Neural progenitor cell (in vitro differentiated cells): ENCODE measurements at regions not wholly inside any gene's neighbourhood (a gene's known extent, or its start where the extent isn't known, plus 50 kb on each side); places are given as distances from the start of the nearest gene placed in this dataset.
A peak's percentile ranks its signal among the peaks of the same experiment; 100 is the strongest.

ENCODE experiments used
- DNase-seq: peaks from one replicate; pipeline ENCODE4 v3.0.0-alpha.2; 2016; ENCODE audit warnings: low spot score
- H2AFZ ChIP-seq: fragments of 200-600 bp; sonication (generic); replicated peaks from 2 replicates; pipeline ENCODE4 v1.6.1; 2016; ENCODE audit warnings: antibody characterized with exemption
- H3F3A ChIP-seq: fragments of 200-600 bp; sonication (generic); 2 replicates; pipeline ENCODE4 v1.6.1; 2016; ENCODE audit warnings: antibody characterized with exemption, low read depth
- H3K27ac ChIP-seq: fragments of 200-600 bp; sonication (generic); 2 replicates; pipeline ENCODE4 v1.5.1; 2016; ENCODE audit warnings: mild to moderate bottlenecking
- H3K27me3 ChIP-seq: fragments of 200-600 bp; sonication (generic); 2 replicates; pipeline ENCODE4 v1.6.1; 2016; ENCODE audit warnings: mild to moderate bottlenecking, moderate library complexity
- H3K36me3 ChIP-seq: fragments of 200-600 bp; sonication (generic); 2 replicates; pipeline ENCODE4 v1.5.1; 2016
- H3K4me1 ChIP-seq: fragments of 200-600 bp; sonication (generic); 2 replicates; pipeline ENCODE4 v1.6.1; 2016; ENCODE audit warnings: mixed run types
- H3K4me2 ChIP-seq: fragments of 200-600 bp; sonication (generic); 2 replicates; pipeline ENCODE4 v1.6.1; 2016
- H3K4me3 ChIP-seq: fragments of 200-600 bp; sonication (generic); 2 replicates; pipeline ENCODE4 v1.5.1; 2016
- H3K79me2 ChIP-seq: fragments of 200-600 bp; sonication (generic); 2 replicates; pipeline ENCODE4 v1.6.1; 2016; ENCODE audit warnings: low read depth
- H3K9ac ChIP-seq: fragments of 200-600 bp; sonication (generic); 2 replicates; pipeline ENCODE4 v1.6.1; 2016
- H3K9me3 ChIP-seq: fragments of 200-600 bp; sonication (generic); 2 replicates; pipeline ENCODE4 v1.5.1; 2016; ENCODE audit warnings: low read depth
- H4K20me1 ChIP-seq: fragments of 200-600 bp; sonication (generic); 2 replicates; pipeline ENCODE4 v1.6.1; 2016; ENCODE audit warnings: low read depth
- H3K27ac Mint-ChIP-seq: 3 replicates; pipeline ENCODE4 v1.8.0; 2021; ENCODE audit warnings: mixed read lengths
- H3K27me3 Mint-ChIP-seq: 2 replicates; pipeline ENCODE4 v1.8.0; 2022; ENCODE audit warnings: low read depth, mild to moderate bottlenecking, inconsistent platforms, moderate library complexity, mixed read lengths; ENCODE audit not compliant: insufficient read depth
- H3K36me3 Mint-ChIP-seq: 3 replicates; pipeline ENCODE4 v1.8.0; 2021; ENCODE audit warnings: mixed read lengths
- H3K4me1 Mint-ChIP-seq: 3 replicates; pipeline ENCODE4 v1.8.0; 2021; ENCODE audit warnings: mixed read lengths
- H3K4me3 Mint-ChIP-seq: 3 replicates; pipeline ENCODE4 v1.8.0; 2021; ENCODE audit warnings: mild to moderate bottlenecking, moderate library complexity, mixed read lengths
- H3K9me3 Mint-ChIP-seq: 3 replicates; pipeline ENCODE4 v1.8.0; 2020; ENCODE audit warnings: mixed read lengths
- CTCF ChIP-seq: fragments of 200-600 bp; sonication (generic); IDR thresholded peaks from 2 replicates; pipeline ENCODE4 v1.5.1; 2017; ENCODE audit warnings: antibody characterized with exemption, mild to moderate bottlenecking
- EZH2 ChIP-seq: fragments of 200-600 bp; sonication (generic); IDR thresholded peaks from 2 replicates; pipeline ENCODE4 v1.6.1; 2017; ENCODE audit warnings: antibody characterized with exemption, mild to moderate bottlenecking, moderate library complexity
- EZH2phosphoT487 ChIP-seq: fragments of 200-600 bp; sonication (generic); IDR thresholded peaks from 2 replicates; pipeline ENCODE4 v1.6.1; 2017; ENCODE audit warnings: antibody characterized with exemption

- H3K4me3 Mint-ChIP-seq, result no peak overlapping the region
- no peak overlapping the region for H3K27ac Mint-ChIP-seq
Observed at GRCh38 chr13:55432814-55433213, 1707.9 kb upstream of the PRR20A start.

GRCh38 chr13:55437162-55437561 lies 1703.6 kb upstream of the PRR20A start:
- H3K4me3 Mint-ChIP-seq, result no peak overlapping the region
- DNase-seq, result peak; percentile 77
- H4K20me1 ChIP-seq, result no peaks in the 10 kb centered on the region
- H3K4me3 ChIP-seq, result no peak overlapping the region
- no peak overlapping the region for H3K9ac ChIP-seq
- H3K27ac Mint-ChIP-seq, result peak overlapping the region; percentile 72
- peaks cover 17% of the 10 kb centered on the region for H3K9me3 Mint-ChIP-seq
- peaks cover 43% of the 10 kb centered on the region for H3K4me1 ChIP-seq
- H2AFZ ChIP-seq, result no peak overlapping the region
- no peaks in the 10 kb centered on the region for H3K36me3 ChIP-seq
- peaks cover 24% of the 10 kb centered on the region for H3K4me1 Mint-ChIP-seq
- TF ChIP-seq EZH2phosphoT487, result no peak
- no peak for TF ChIP-seq CTCF
- TF ChIP-seq EZH2, result no peak
- H3F3A ChIP-seq, result peaks cover 17% of the 10 kb centered on the region
- H3K27ac ChIP-seq, result peak overlapping the region; percentile 87
- peaks cover 3% of the 10 kb centered on the region for H3K27me3 Mint-ChIP-seq
- H3K79me2 ChIP-seq, result no peaks in the 10 kb centered on the region
- H3K36me3 Mint-ChIP-seq, result peaks cover 2% of the 10 kb centered on the region
- H3K4me2 ChIP-seq, result peak overlapping the region; percentile 65
- H3K27me3 ChIP-seq, result no peaks in the 10 kb centered on the region
- no peaks in the 10 kb centered on the region for H3K9me3 ChIP-seq

More at GRCh38 chr13:55432814-55433213, 1707.9 kb upstream of the PRR20A start:
- peaks cover 2% of the 10 kb centered on the region for H3K36me3 Mint-ChIP-seq
- Histone ChIP-seq H3K4me3 (no peak overlapping the region), H3K27me3 (no peaks in the 10 kb centered on the region), H3K4me1 (peaks cover 15% of the 10 kb centered on the region), H3K27ac (no peak overlapping the region), H2AFZ (peak overlapping the region; percentile 45), H4K20me1 (no peaks in the 10 kb centered on the region), H3K79me2 (no peaks in the 10 kb centered on the region), H3K36me3 (no peaks in the 10 kb centered on the region), H3K4me2 (no peak overlapping the region), H3K9me3 (no peaks in the 10 kb centered on the region), H3K9ac (no peak overlapping the region), H3F3A (peaks cover 4% of the 10 kb centered on the region)
- peaks cover 14% of the 10 kb centered on the region for H3K4me1 Mint-ChIP-seq
- DNase-seq, result no peak
- TF ChIP-seq EZH2phosphoT487 (no peak), EZH2 (no peak), CTCF (no peak)
- H3K27me3 Mint-ChIP-seq, result peaks cover 8% of the 10 kb centered on the region
- H3K9me3 Mint-ChIP-seq, result peaks cover 17% of the 10 kb centered on the region

GRCh38 chr13:55439450-55439849 lies 1701.3 kb upstream of the PRR20A start:
- no peak for TF ChIP-seq CTCF
- TF ChIP-seq EZH2phosphoT487, result no peak
- no peak for TF ChIP-seq EZH2
- H3K9me3 Mint-ChIP-seq, result peaks cover 15% of the 10 kb centered on the region
- Histone ChIP-seq H2AFZ (peak overlapping the region; percentile 2), H3K9me3 (no peaks in the 10 kb centered on the region), H3K27me3 (no peaks in the 10 kb centered on the region), H3K36me3 (no peaks in the 10 kb centered on the region), H3K79me2 (no peaks in the 10 kb centered on the region), H3K4me3 (no peak overlapping the region), H3K4me1 (peaks cover 43% of the 10 kb centered on the region), H3K9ac (no peak overlapping the region), H3F3A (peaks cover 17% of the 10 kb centered on the region), H3K27ac (peak overlapping the region; percentile 30), H3K4me2 (peak overlapping the region; percentile 5), H4K20me1 (no peaks in the 10 kb centered on the region)
- peaks cover 24% of the 10 kb centered on the region for H3K4me1 Mint-ChIP-seq
- H3K36me3 Mint-ChIP-seq, result peaks cover 2% of the 10 kb centered on the region
- no peak overlapping the region for H3K27ac Mint-ChIP-seq
- peak; percentile 33 for DNase-seq
- peaks cover 3% of the 10 kb centered on the region for H3K27me3 Mint-ChIP-seq
- H3K4me3 Mint-ChIP-seq, result no peak overlapping the region
